AG20443 (cell line): ENCODE measurements at regions not wholly inside any gene's neighbourhood (a gene's known extent, or its start where the extent isn't known, plus 50 kb on each side); places are given as distances from the start of the nearest gene placed in this dataset.

Experiments
- DNase-seq: peaks from one replicate; pipeline ENCODE4 v3.0.0; 2012; ENCODE audit warnings: low spot score, mixed read lengths

GRCh38 chr4:187782286-187782824 is 213.2 kb upstream of the ZFP42 start:
- DNase-seq = no peak

- no peak for DNase-seq
These were observed 209.4 kb upstream of the ZFP42 start for GRCh38 chr4:187786190-187786589.

GRCh38 chr4:187789078-187789477 is 206.5 kb upstream of the ZFP42 start:
- DNase-seq = no peak

- DNase-seq = no peak
These were observed 199.8 kb upstream of the ZFP42 start for GRCh38 chr4:187795737-187796136.

GRCh38 chr4:187798385-187798784 is 197.2 kb upstream of the ZFP42 start:
- DNase-seq = no peak

GRCh38 chr4:187799735-187800134 is 195.8 kb upstream of the ZFP42 start:
- DNase-seq = no peak

- no peak for DNase-seq
These were observed 184.0 kb upstream of the ZFP42 start for GRCh38 chr4:187811591-187811990.

- DNase-seq = no peak
These were observed 180.7 kb upstream of the ZFP42 start for GRCh38 chr4:187814737-187815465.

GRCh38 chr4:187826725-187827124 is 168.8 kb upstream of the ZFP42 start:
- DNase-seq = no peak

GRCh38 chr4:187827631-187828030 is 167.9 kb upstream of the ZFP42 start:
- DNase-seq = no peak

- no peak for DNase-seq
These were observed 155.8 kb upstream of the ZFP42 start for GRCh38 chr4:187839765-187840164.

GRCh38 chr4:187840814-187841213 is 154.8 kb upstream of the ZFP42 start:
- DNase-seq = no peak

- DNase-seq = no peak
These were observed 145.9 kb upstream of the ZFP42 start for GRCh38 chr4:187849556-187850225.

GRCh38 chr4:187865914-187866313 is 129.7 kb upstream of the ZFP42 start:
- no peak for DNase-seq

GRCh38 chr4:187883049-187883448 is 112.5 kb upstream of the ZFP42 start:
- DNase-seq = no peak

- no peak for DNase-seq
These were observed 111.6 kb upstream of the ZFP42 start for GRCh38 chr4:187883836-187884475.

GRCh38 chr4:187887906-187888305 is 107.7 kb upstream of the ZFP42 start:
- DNase-seq = no peak

- DNase-seq = no peak
These were observed 105.9 kb upstream of the ZFP42 start for GRCh38 chr4:187889651-187890050.

- DNase-seq = no peak
These were observed 102.2 kb upstream of the ZFP42 start for GRCh38 chr4:187893418-187893817.

GRCh38 chr4:187903106-187903505 is 92.5 kb upstream of the ZFP42 start:
- no peak for DNase-seq

GRCh38 chr4:187903700-187904099 is 91.9 kb upstream of the ZFP42 start:
- no peak for DNase-seq

GRCh38 chr4:187908079-187908561 is 87.5 kb upstream of the ZFP42 start:
- peak; percentile 13 for DNase-seq

- no peak for DNase-seq
These were observed 86.8 kb upstream of the ZFP42 start for GRCh38 chr4:187908731-187909130.
